ENCODE measurements at regions not wholly inside any gene's neighbourhood (a gene's known extent, or its start where the extent isn't known, plus 50 kb on each side); places are given as distances from the start of the nearest gene placed in this dataset.

DNA sequence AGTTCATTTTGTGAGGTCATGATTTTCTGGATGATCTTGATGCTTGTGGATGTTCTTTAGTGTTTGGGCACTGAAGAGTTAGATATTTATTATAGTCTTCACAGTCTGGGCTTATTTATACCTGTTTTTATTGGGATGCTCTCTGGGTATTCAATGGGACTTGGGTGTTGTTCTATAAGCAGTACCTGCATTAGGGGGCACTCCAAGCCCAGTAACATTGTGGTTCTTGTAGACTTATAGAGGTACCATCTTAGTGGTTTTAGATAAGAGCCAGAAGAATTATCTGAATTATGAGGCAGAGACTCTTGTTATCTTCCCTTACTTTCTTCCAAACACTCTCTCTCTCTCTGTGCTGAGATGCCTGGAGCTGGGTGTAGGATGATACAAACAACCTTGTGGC, 470.0 kb downstream of the PIK3C3 start:
- Histone ChIP-seq H3K9me2 (replicated peaks; ENCODE audit: low read depth, low read length) (no peaks in the 10 kb centered on the region), H3K4me3 (ENCODE audit: low read length, poor library complexity, severe bottlenecking) (no peak overlapping the region), H4K20me1 (ENCODE audit: insufficient read depth, low read length, poor library complexity, severe bottlenecking) (no peaks in the 10 kb centered on the region), H3K27me3 (ENCODE audit: insufficient read depth, low read length, poor library complexity, severe bottlenecking) (no peaks in the 10 kb centered on the region), H3K36me3 (ENCODE audit: insufficient read depth, low read length) (no peaks in the 10 kb centered on the region), H2AFZ (ENCODE audit: low read length) (no peak overlapping the region), H3F3A (ENCODE audit: low read depth) (no peaks in the 10 kb centered on the region), H3K9ac (ENCODE audit: low read depth, low read length, poor library complexity, severe bottlenecking) (no peak overlapping the region), H3K9me3 (ENCODE audit: insufficient read depth, low read depth, low read length) (no peaks in the 10 kb centered on the region), H3K4me1 (ENCODE audit: insufficient read depth, low read length, poor library complexity, severe bottlenecking) (no peaks in the 10 kb centered on the region), H3K79me2 (ENCODE audit: insufficient read depth, low read length) (no peaks in the 10 kb centered on the region), H3K4me2 (ENCODE audit: low read depth, low read length, poor library complexity, severe bottlenecking) (no peak overlapping the region)
- TF ChIP-seq EZH2phosphoT487 (IDR thresholded peaks at IDR 0.05; ENCODE audit: borderline replicate concordance) = no peak
- TF ChIP-seq, protein P1, sequence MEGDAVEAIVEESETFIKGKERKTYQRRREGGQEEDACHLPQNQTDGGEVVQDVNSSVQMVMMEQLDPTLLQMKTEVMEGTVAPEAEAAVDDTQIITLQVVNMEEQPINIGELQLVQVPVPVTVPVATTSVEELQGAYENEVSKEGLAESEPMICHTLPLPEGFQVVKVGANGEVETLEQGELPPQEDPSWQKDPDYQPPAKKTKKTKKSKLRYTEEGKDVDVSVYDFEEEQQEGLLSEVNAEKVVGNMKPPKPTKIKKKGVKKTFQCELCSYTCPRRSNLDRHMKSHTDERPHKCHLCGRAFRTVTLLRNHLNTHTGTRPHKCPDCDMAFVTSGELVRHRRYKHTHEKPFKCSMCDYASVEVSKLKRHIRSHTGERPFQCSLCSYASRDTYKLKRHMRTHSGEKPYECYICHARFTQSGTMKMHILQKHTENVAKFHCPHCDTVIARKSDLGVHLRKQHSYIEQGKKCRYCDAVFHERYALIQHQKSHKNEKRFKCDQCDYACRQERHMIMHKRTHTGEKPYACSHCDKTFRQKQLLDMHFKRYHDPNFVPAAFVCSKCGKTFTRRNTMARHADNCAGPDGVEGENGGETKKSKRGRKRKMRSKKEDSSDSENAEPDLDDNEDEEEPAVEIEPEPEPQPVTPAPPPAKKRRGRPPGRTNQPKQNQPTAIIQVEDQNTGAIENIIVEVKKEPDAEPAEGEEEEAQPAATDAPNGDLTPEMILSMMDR (conservative IDR thresholded peaks at IDR 0.05; ENCODE audit: low read length) = no peak

DNA sequence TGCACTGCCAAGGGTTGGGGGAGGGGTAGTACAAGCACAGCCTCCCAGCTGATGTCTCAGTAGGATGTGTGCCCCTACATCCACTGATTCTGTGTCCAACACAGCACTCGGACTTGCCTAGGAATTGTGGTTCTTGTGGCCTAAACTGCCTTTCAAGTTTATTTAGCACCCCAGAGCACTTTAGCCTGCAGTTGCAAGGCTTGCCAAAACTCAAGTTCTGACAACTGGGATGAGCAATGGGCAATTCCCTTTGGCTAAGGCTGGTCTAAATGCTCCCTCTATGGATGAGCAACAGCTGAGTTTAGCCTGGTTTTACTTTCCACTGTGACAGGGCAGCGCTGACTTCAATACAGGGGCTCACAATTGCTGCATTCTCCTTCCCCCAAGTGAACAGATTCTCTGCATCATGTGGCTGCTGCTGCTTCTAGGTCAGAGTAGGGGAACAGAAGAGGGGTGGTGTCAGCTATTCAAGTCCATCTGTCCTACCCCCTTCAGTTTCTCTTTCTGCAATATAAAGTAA, 471.5 kb downstream of the PIK3C3 start:
- Histone ChIP-seq H3K79me2 (ENCODE audit: insufficient read depth, low read length) (no peaks in the 10 kb centered on the region), H3F3A (ENCODE audit: low read depth) (no peaks in the 10 kb centered on the region), H4K20me1 (ENCODE audit: insufficient read depth, low read length, poor library complexity, severe bottlenecking) (no peaks in the 10 kb centered on the region), H3K4me2 (ENCODE audit: low read depth, low read length, poor library complexity, severe bottlenecking) (no peak overlapping the region), H3K4me1 (ENCODE audit: insufficient read depth, low read length, poor library complexity, severe bottlenecking) (no peaks in the 10 kb centered on the region), H2AFZ (ENCODE audit: low read length) (no peak overlapping the region), H3K9me3 (ENCODE audit: insufficient read depth, low read depth, low read length) (no peaks in the 10 kb centered on the region), H3K27me3 (ENCODE audit: insufficient read depth, low read length, poor library complexity, severe bottlenecking) (no peaks in the 10 kb centered on the region), H3K36me3 (ENCODE audit: insufficient read depth, low read length) (no peaks in the 10 kb centered on the region), H3K9me2 (replicated peaks; ENCODE audit: low read depth, low read length) (no peaks in the 10 kb centered on the region), H3K9ac (ENCODE audit: low read depth, low read length, poor library complexity, severe bottlenecking) (no peak overlapping the region), H3K4me3 (ENCODE audit: low read length, poor library complexity, severe bottlenecking) (no peak overlapping the region)
- TF ChIP-seq, protein P1 (conservative IDR thresholded peaks at IDR 0.05; ENCODE audit: low read length) = no peak
- TF ChIP-seq EZH2phosphoT487 (IDR thresholded peaks at IDR 0.05; ENCODE audit: borderline replicate concordance) = no peak

DNA sequence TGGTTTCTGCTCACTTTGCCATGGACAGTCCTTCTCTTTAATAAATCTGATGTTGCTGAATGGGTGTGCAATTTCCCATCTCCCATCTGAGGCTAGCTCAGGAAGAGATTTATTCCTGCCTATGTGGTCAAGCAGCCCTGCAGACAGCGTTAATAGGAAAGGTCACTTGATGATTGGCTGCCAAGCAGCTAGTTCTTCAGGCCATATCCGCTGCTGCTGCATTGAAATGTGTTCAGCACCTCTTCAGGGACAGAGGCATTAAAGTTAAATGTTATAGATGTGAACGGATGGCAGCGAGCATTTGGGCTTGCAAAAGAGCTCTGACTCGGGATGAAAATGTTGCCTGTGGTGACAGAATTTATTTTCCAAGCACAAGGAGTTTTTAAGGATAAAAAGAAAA, 474.2 kb downstream of the PIK3C3 start:
- no peaks in the 10 kb centered on the region for H3K9me2 ChIP-seq (replicated peaks; ENCODE audit: low read depth, low read length)
- H3K9ac ChIP-seq (ENCODE audit: low read depth, low read length, poor library complexity, severe bottlenecking) = no peak overlapping the region
- no peaks in the 10 kb centered on the region for H3F3A ChIP-seq (ENCODE audit: low read depth)
- H3K9me3 ChIP-seq (ENCODE audit: insufficient read depth, low read depth, low read length) = no peaks in the 10 kb centered on the region
- H3K4me1 ChIP-seq (ENCODE audit: insufficient read depth, low read length, poor library complexity, severe bottlenecking) = no peaks in the 10 kb centered on the region
- H2AFZ ChIP-seq (ENCODE audit: low read length) = no peak overlapping the region
- no peaks in the 10 kb centered on the region for H3K79me2 ChIP-seq (ENCODE audit: insufficient read depth, low read length)
- no peak for TF ChIP-seq EZH2phosphoT487 (IDR thresholded peaks at IDR 0.05; ENCODE audit: borderline replicate concordance)
- no peaks in the 10 kb centered on the region for H3K27me3 ChIP-seq (ENCODE audit: insufficient read depth, low read length, poor library complexity, severe bottlenecking)
- H4K20me1 ChIP-seq (ENCODE audit: insufficient read depth, low read length, poor library complexity, severe bottlenecking) = no peaks in the 10 kb centered on the region
- no peak overlapping the region for H3K4me3 ChIP-seq (ENCODE audit: low read length, poor library complexity, severe bottlenecking)
- no peaks in the 10 kb centered on the region for H3K36me3 ChIP-seq (ENCODE audit: insufficient read depth, low read length)
- H3K4me2 ChIP-seq (ENCODE audit: low read depth, low read length, poor library complexity, severe bottlenecking) = no peak overlapping the region

DNA sequence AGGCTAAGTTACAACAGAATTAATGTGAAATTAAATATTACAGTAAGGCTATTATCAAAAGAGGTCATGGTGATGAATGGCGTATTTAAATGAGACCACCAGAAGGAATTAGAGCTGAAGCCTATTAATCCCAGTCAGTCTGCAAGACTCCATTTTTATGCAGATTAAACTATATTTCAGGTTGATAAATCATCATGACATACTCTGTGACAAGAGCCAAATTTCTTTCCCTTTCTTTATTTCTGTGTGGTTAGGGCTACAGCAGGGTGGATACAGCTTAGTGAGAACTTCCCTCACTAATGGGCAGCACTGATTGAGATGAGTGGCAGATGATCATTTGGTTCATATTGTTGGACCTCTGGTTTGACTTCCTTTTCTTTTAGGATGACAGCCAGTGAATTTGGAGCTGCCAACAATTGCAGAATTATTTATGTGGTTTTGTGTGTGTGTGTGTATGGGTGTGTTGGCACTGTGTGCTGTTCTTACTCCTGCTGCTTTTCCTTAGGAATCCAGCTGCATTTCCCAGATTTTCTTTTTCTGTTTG, 481.3 kb downstream of the PIK3C3 start:
- no peaks in the 10 kb centered on the region for H3K9me3 ChIP-seq (ENCODE audit: insufficient read depth, low read depth, low read length)
- H3K4me1 ChIP-seq (ENCODE audit: insufficient read depth, low read length, poor library complexity, severe bottlenecking) = no peaks in the 10 kb centered on the region
- no peak overlapping the region for H3K4me3 ChIP-seq (ENCODE audit: low read length, poor library complexity, severe bottlenecking)
- no peaks in the 10 kb centered on the region for H3F3A ChIP-seq (ENCODE audit: low read depth)
- H4K20me1 ChIP-seq (ENCODE audit: insufficient read depth, low read length, poor library complexity, severe bottlenecking) = no peaks in the 10 kb centered on the region
- no peak overlapping the region for H3K9ac ChIP-seq (ENCODE audit: low read depth, low read length, poor library complexity, severe bottlenecking)
- no peaks in the 10 kb centered on the region for H3K79me2 ChIP-seq (ENCODE audit: insufficient read depth, low read length)
- no peak overlapping the region for H2AFZ ChIP-seq (ENCODE audit: low read length)
- no peaks in the 10 kb centered on the region for H3K9me2 ChIP-seq (replicated peaks; ENCODE audit: low read depth, low read length)
- H3K36me3 ChIP-seq (ENCODE audit: insufficient read depth, low read length) = no peaks in the 10 kb centered on the region
- H3K27me3 ChIP-seq (ENCODE audit: insufficient read depth, low read length, poor library complexity, severe bottlenecking) = no peaks in the 10 kb centered on the region
- TF ChIP-seq, protein P1 (conservative IDR thresholded peaks at IDR 0.05; ENCODE audit: low read length) = no peak
- no peak for TF ChIP-seq EZH2phosphoT487 (IDR thresholded peaks at IDR 0.05; ENCODE audit: borderline replicate concordance)
- no peak overlapping the region for H3K4me2 ChIP-seq (ENCODE audit: low read depth, low read length, poor library complexity, severe bottlenecking)
